GM12878 (cell line): ENCODE measurements at regions not wholly inside any gene's neighbourhood (a gene's known extent, or its start where the extent isn't known, plus 50 kb on each side); places are given as distances from the start of the nearest gene placed in this dataset.

Source experiments
- CTCF ChIP-seq, 3 experiments: IDR thresholded peaks in 2 of 3; conservative IDR thresholded peaks in 1 of 3; 2 replicates each; pipeline ENCODE4 v1.5.1; 2011; ENCODE audit warnings: low read depth in 3 of 3, low read length in 3 of 3, mild to moderate bottlenecking in 3 of 3, control low read depth in 2 of 3, moderate library complexity in 2 of 3, inconsistent platforms in 1 of 3, mixed read lengths in 1 of 3; ENCODE audit not compliant: control insufficient read depth in 2 of 3, insufficient read depth in 1 of 3; ENCODE audit errors: extremely low read depth in 1 of 3
- EZH2 ChIP-seq: IDR thresholded peaks from 2 replicates; pipeline ENCODE4 v1.6.1; 2012; ENCODE audit warnings: low read depth, mild to moderate bottlenecking, control low read depth, inconsistent platforms, low read length, borderline replicate concordance; ENCODE audit not compliant: control insufficient read depth
- FOS ChIP-seq: IDR thresholded peaks from 3 replicates; pipeline ENCODE4 v1.6.1; 2011; ENCODE audit warnings: borderline replicate concordance; ENCODE audit not compliant: insufficient read length; ENCODE audit errors: extremely low read depth
- HDAC6 ChIP-seq: fragments of 200-600 bp; sonication (generic); IDR thresholded peaks from one replicate; pipeline ENCODE4 v1.8.0; 2017; ENCODE audit warnings: antibody characterized with exemption; ENCODE audit not compliant: unreplicated experiment
- PAX5 ChIP-seq: IDR thresholded peaks from 2 replicates; pipeline ENCODE4 v1.6.1; 2011; ENCODE audit warnings: low read depth, low read length, borderline replicate concordance
- POLR2A ChIP-seq: IDR thresholded peaks from 2 replicates; pipeline ENCODE4 v1.6.1; 2011; ENCODE audit warnings: low read depth, mild to moderate bottlenecking, low read length
- POLR2AphosphoS5 ChIP-seq: IDR thresholded peaks from 2 replicates; pipeline ENCODE4 v1.6.1; 2011; ENCODE audit warnings: mild to moderate bottlenecking, low read length, inconsistent platforms
- TF ChIP-seq, protein P1 (sequence below): fragments of 450-650 bp; IDR thresholded peaks from 2 replicates; pipeline ENCODE4 v1.6.1; 2017; ENCODE audit warnings: mild to moderate bottlenecking, moderate library complexity

GRCh38 chr5:61965490-61965889 lies 340.5 kb upstream of the KIF2A start:
- TF ChIP-seq CTCF (IDR thresholded peaks at IDR 0.05 in 2 of 3, conservative IDR thresholded peaks at IDR 0.05 in 1 of 3; ENCODE audit: control insufficient read depth in 2 of 3, extremely low read depth in 1 of 3, insufficient read depth in 1 of 3, low read depth in 3 of 3, low read length in 3 of 3) = no peak
- no peak for TF ChIP-seq HDAC6
- no peak for TF ChIP-seq PAX5
- no peak for TF ChIP-seq POLR2AphosphoS5
- no peak for TF ChIP-seq FOS
- no peak for TF ChIP-seq POLR2A
- TF ChIP-seq, protein P1, sequence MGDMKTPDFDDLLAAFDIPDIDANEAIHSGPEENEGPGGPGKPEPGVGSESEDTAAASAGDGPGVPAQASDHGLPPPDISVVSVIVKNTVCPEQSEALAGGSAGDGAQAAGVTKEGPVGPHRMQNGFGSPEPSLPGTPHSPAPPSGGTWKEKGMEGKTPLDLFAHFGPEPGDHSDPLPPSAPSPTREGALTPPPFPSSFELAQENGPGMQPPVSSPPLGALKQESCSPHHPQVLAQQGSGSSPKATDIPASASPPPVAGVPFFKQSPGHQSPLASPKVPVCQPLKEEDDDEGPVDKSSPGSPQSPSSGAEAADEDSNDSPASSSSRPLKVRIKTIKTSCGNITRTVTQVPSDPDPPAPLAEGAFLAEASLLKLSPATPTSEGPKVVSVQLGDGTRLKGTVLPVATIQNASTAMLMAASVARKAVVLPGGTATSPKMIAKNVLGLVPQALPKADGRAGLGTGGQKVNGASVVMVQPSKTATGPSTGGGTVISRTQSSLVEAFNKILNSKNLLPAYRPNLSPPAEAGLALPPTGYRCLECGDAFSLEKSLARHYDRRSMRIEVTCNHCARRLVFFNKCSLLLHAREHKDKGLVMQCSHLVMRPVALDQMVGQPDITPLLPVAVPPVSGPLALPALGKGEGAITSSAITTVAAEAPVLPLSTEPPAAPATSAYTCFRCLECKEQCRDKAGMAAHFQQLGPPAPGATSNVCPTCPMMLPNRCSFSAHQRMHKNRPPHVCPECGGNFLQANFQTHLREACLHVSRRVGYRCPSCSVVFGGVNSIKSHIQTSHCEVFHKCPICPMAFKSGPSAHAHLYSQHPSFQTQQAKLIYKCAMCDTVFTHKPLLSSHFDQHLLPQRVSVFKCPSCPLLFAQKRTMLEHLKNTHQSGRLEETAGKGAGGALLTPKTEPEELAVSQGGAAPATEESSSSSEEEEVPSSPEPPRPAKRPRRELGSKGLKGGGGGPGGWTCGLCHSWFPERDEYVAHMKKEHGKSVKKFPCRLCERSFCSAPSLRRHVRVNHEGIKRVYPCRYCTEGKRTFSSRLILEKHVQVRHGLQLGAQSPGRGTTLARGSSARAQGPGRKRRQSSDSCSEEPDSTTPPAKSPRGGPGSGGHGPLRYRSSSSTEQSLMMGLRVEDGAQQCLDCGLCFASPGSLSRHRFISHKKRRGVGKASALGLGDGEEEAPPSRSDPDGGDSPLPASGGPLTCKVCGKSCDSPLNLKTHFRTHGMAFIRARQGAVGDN = no peak
- no peak for TF ChIP-seq EZH2
